Lung (tissue), 11 donors: ENCODE measurements at regions not wholly inside any gene's neighbourhood (a gene's known extent, or its start where the extent isn't known, plus 50 kb on each side); places are given as distances from the start of the nearest gene placed in this dataset.

Experiments
- ATAC-seq: fragments of 200-7000 bp; cut with Tn5 transposase; one replicate; pipeline ENCODE4 v1.9.1; 2020; ENCODE audit warnings: moderate number of reproducible peaks; ENCODE audit not compliant: insufficient read depth, low FRiP score
- DNase-seq, 3 donors: peaks; one replicate each; pipeline ENCODE4 v3.0.0-alpha.2; 2013 to 2017
- H3K27ac ChIP-seq, 2 donors: one replicate each; pipeline ENCODE4 v1.5.1; 2013; ENCODE audit warnings: mild to moderate bottlenecking in 2 of 2, moderate library complexity in 2 of 2, control low read depth in 1 of 2, inconsistent platforms in 1 of 2, low read depth in 1 of 2, low read length in 1 of 2
- H3K27me3 ChIP-seq, 3 donors: one replicate each; pipeline ENCODE4 v1.5.1; 2013; ENCODE audit warnings: low read length in 2 of 3; ENCODE audit not compliant: control insufficient read depth in 3 of 3, insufficient read depth in 3 of 3
- H3K36me3 ChIP-seq, 4 donors: one replicate each; pipeline ENCODE4 v1.5.1; 2013; ENCODE audit warnings: low read length in 4 of 4, mild to moderate bottlenecking in 1 of 4, moderate library complexity in 1 of 4; ENCODE audit not compliant: control insufficient read depth in 4 of 4, insufficient read depth in 4 of 4
- H3K4me1 ChIP-seq, 5 donors: one replicate each; pipeline ENCODE4 v1.5.1; 2013; ENCODE audit warnings: low read length in 5 of 5, mild to moderate bottlenecking in 2 of 5, moderate library complexity in 1 of 5; ENCODE audit not compliant: control insufficient read depth in 5 of 5, insufficient read depth in 5 of 5
- H3K4me3 ChIP-seq: one replicate; pipeline ENCODE4 v1.5.1; 2013; ENCODE audit warnings: mild to moderate bottlenecking, control low read depth, moderate library complexity
- H3K9ac ChIP-seq, 2 donors: one replicate each; pipeline ENCODE4 v1.5.1; 2013; ENCODE audit warnings: low read length in 2 of 2, control low read depth in 1 of 2; ENCODE audit not compliant: insufficient read depth in 1 of 2
- H3K9me3 ChIP-seq, 4 donors: one replicate each; pipeline ENCODE4 v1.5.1; 2013; ENCODE audit warnings: low read length in 3 of 4, mild to moderate bottlenecking in 1 of 4, moderate library complexity in 1 of 4; ENCODE audit not compliant: control insufficient read depth in 4 of 4, insufficient read depth in 3 of 4
- CTCF ChIP-seq: IDR thresholded peaks from 2 replicates; pipeline ENCODE4 v1.5.1; 2012; ENCODE audit warnings: mild to moderate bottlenecking; ENCODE audit errors: control extremely low read depth, extremely low read depth
- WGBS, 2 donors: extraction: QIAGEN DNeasy Blood & Tissue Kit; methylation state at CpG; one replicate each; pipeline ENCODE4 v1.1.7; 2013; 5-methylcytosine and 5-hydroxymethylcytosine counted together
- donor health status: control.
- donor health status: control.
- donor health status: Bipolar disorder and iron deficiency.
- donor health status: healthy.
- donor health status: DM: yes; HTN: yes; CAD: no.

GRCh38 chr18:7358989-7359726, 128.3 kb downstream of the LRRC30 start:
- no peak for ATAC-seq

GRCh38 chr18:7360606-7361170, 129.8 kb downstream of the LRRC30 start:
- ATAC-seq, result no peak
- no peaks in the 10 kb centered on the region for H3K27me3 ChIP-seq
- no peak for TF ChIP-seq CTCF
- no peak overlapping the region for H3K4me3 ChIP-seq
- no peak for DNase-seq
- H3K9me3 ChIP-seq, result peaks cover 0 to 2% (median 0%) of the 10 kb centered on the region in 4 donors
- H3K4me1 ChIP-seq, result no peaks in the 10 kb centered on the region
- H3K9ac ChIP-seq, result no peak overlapping the region
- WGBS, 2 donors, result 97% methylated on average over 21 to 23 of the region's 23 CpGs
- H3K27ac ChIP-seq, result no peak overlapping the region
- H3K36me3 ChIP-seq, result no peaks in the 10 kb centered on the region

More at GRCh38 chr18:7358989-7359726, 128.3 kb downstream of the LRRC30 start:
- Histone ChIP-seq H3K9ac (no peak overlapping the region), H3K4me1 (no peaks in the 10 kb centered on the region), H3K36me3 (no peaks in the 10 kb centered on the region), H3K27me3 (no peaks in the 10 kb centered on the region), H3K4me3 (no peak overlapping the region), H3K27ac (no peak overlapping the region), H3K9me3 (peaks cover 0 to 2% (median 0%) of the 10 kb centered on the region in 4 donors)
- no peak for TF ChIP-seq CTCF
- 43 to 51% methylated on average over 8 of the region's 8 CpGs for WGBS, 2 donors
- DNase-seq, result no peak

- no peak for DNase-seq
- no peak overlapping the region for H3K4me3 ChIP-seq
- ATAC-seq, result no peak
- no peaks in the 10 kb centered on the region for H3K36me3 ChIP-seq
- H3K9ac ChIP-seq, result no peak overlapping the region
- H3K4me1 ChIP-seq, result peaks cover 0 to 10% (median 0%) of the 10 kb centered on the region in 5 donors
- no peaks in the 10 kb centered on the region for H3K27me3 ChIP-seq
- 76 to 79% methylated on average over 5 of the region's 5 CpGs for WGBS, 2 donors
- peaks cover 0 to 2% (median 0%) of the 10 kb centered on the region in 4 donors for H3K9me3 ChIP-seq
- H3K27ac ChIP-seq, result no peak overlapping the region
- TF ChIP-seq CTCF, result no peak
Observed at GRCh38 chr18:7363338-7363737, 132.4 kb downstream of the LRRC30 start.
